H1 (cell line): ENCODE measurements at regions not wholly inside any gene's neighbourhood (a gene's known extent, or its start where the extent isn't known, plus 50 kb on each side); places are given as distances from the start of the nearest gene placed in this dataset.

Experiments
- CTCF ChIP-seq, 3 experiments: IDR thresholded peaks; 1 replicate in 2 of 3; 2 replicates in 1 of 3; pipeline versions ENCODE4 v1.5.1 to v1.6.1; 2011; ENCODE audit warnings: low read length in 3 of 3, mild to moderate bottlenecking in 3 of 3, inconsistent platforms in 2 of 3, low read depth in 1 of 3, moderate library complexity in 1 of 3; ENCODE audit not compliant: insufficient read depth in 1 of 3; ENCODE audit errors: control extremely low read depth in 1 of 3
- EGR1 ChIP-seq: IDR thresholded peaks from 2 replicates; pipeline ENCODE4 v1.6.1; 2011; ENCODE audit warnings: low read depth, low read length, borderline replicate concordance
- MAFK ChIP-seq: IDR thresholded peaks from 2 replicates; pipeline ENCODE4 v1.6.1; 2012; ENCODE audit warnings: low read depth, mild to moderate bottlenecking, improper control_type of control experiment, low read length
- POLR2A ChIP-seq, 2 experiments: IDR thresholded peaks; 1 replicate in 1 of 2; 2 replicates in 1 of 2; pipeline ENCODE4 v1.6.1; 2011; ENCODE audit warnings: low read depth in 2 of 2, low read length in 2 of 2, mild to moderate bottlenecking in 2 of 2; ENCODE audit errors: control extremely low read depth in 1 of 2
- RAD21 ChIP-seq, 2 experiments: IDR thresholded peaks in 1 of 2; conservative IDR thresholded peaks in 1 of 2; 2 replicates each; pipeline ENCODE4 v1.6.1; 2011; ENCODE audit warnings: low read depth in 2 of 2, low read length in 2 of 2, improper control_type of control experiment in 1 of 2, inconsistent platforms in 1 of 2, mild to moderate bottlenecking in 1 of 2, moderate library complexity in 1 of 2
- RBBP5 ChIP-seq: IDR thresholded peaks from 2 replicates; pipeline ENCODE4 v1.7.1; 2012; ENCODE audit warnings: low read depth, mild to moderate bottlenecking, inconsistent platforms, low read length, moderate library complexity, borderline replicate concordance
- SIN3A ChIP-seq, 2 experiments: IDR thresholded peaks in 1 of 2; conservative IDR thresholded peaks in 1 of 2; 2 replicates each; pipeline ENCODE4 v1.6.1; 2011 to 2012; ENCODE audit warnings: low read length in 2 of 2, improper control_type of control experiment in 1 of 2, low read depth in 1 of 2, mild to moderate bottlenecking in 1 of 2
- SP4 ChIP-seq: IDR thresholded peaks from 2 replicates; pipeline ENCODE4 v1.6.1; 2012; ENCODE audit warnings: low read length, inconsistent platforms
- USF2 ChIP-seq: IDR thresholded peaks from 2 replicates; pipeline ENCODE4 v1.6.1; 2011; ENCODE audit warnings: low read length, improper control_type of control experiment

GRCh38 chr14:25630447-25630846 is 580.5 kb upstream of the STXBP6 start:
- no peak for TF ChIP-seq MAFK
- no peak for TF ChIP-seq SIN3A (conservative IDR thresholded peaks at IDR 0.05 in 1 of 2, IDR thresholded peaks at IDR 0.05 in 1 of 2; ENCODE audit: low read depth in 1 of 2, low read length in 2 of 2)
- no peak for TF ChIP-seq CTCF (IDR thresholded peaks at IDR 0.05; ENCODE audit: control extremely low read depth in 1 of 3, insufficient read depth in 1 of 3, low read depth in 1 of 3, low read length in 3 of 3)
- TF ChIP-seq USF2 = no peak
- TF ChIP-seq RAD21 (IDR thresholded peaks at IDR 0.05 in 1 of 2, conservative IDR thresholded peaks at IDR 0.05 in 1 of 2; ENCODE audit: low read depth in 2 of 2, low read length in 2 of 2) = no peak
- TF ChIP-seq EGR1 = no peak
- no peak for TF ChIP-seq RBBP5
- no peak for TF ChIP-seq SP4
- no peak for TF ChIP-seq POLR2A (IDR thresholded peaks at IDR 0.05; ENCODE audit: control extremely low read depth in 1 of 2, low read depth in 2 of 2, low read length in 2 of 2)
